ENCODE measurements at regions not wholly inside any gene's neighbourhood (a gene's known extent, or its start where the extent isn't known, plus 50 kb on each side); places are given as distances from the start of the nearest gene placed in this dataset.
"Not testable (repeated sequence)": the region's sequence is repeated elsewhere in the genome, so short reads cannot be mapped to it uniquely, and the experiment has no call there.

- H4K5ac ChIP-seq (ENCODE audit: insufficient read length, low read depth, low read length); H4K91ac ChIP-seq (replicated peaks; ENCODE audit: insufficient read length, low read length); H4K8ac ChIP-seq (ENCODE audit: extremely low read depth, insufficient read depth, low read length); H3K27me3 ChIP-seq (replicated peaks in 1 of 4; ENCODE audit: control insufficient read depth in 3 of 4, extremely low read depth in 1 of 4, insufficient read depth in 3 of 4, low read length in 3 of 4); H4K20me1 ChIP-seq (replicated peaks in 1 of 2; ENCODE audit: control insufficient read depth in 1 of 2, insufficient read depth in 2 of 2, low read length in 2 of 2); H2BK120ac ChIP-seq (replicated peaks; ENCODE audit: low read depth, low read length); CTCF ChIA-PET (ENCODE audit: partially characterized antibody); H3K56ac ChIP-seq (replicated peaks; ENCODE audit: insufficient read length, low read depth, low read length); H2BK20ac ChIP-seq (ENCODE audit: low read length); DNase-seq (ENCODE audit: low read depth in 1 of 2, low spot score in 2 of 2); H3K9me3 ChIP-seq (ENCODE audit: insufficient read depth in 2 of 2, low read depth in 1 of 2, low read length in 1 of 2); H3K36me3 ChIP-seq (ENCODE audit: control insufficient read depth in 2 of 4, insufficient read depth in 4 of 4, low read length in 3 of 4); H2BK5ac ChIP-seq (ENCODE audit: low read depth, low read length); H3K23me2 ChIP-seq (ENCODE audit: low read depth, low read length); H3K27ac ChIP-seq (ENCODE audit: low read depth, low read length); H2BK15ac ChIP-seq (ENCODE audit: low read length); H3K4me1 ChIP-seq (replicated peaks in 1 of 4; ENCODE audit: control insufficient read depth in 3 of 4, insufficient read depth in 4 of 4, low read length in 3 of 4); H3K9ac ChIP-seq (replicated peaks in 1 of 4; ENCODE audit: extremely low read depth in 1 of 4, low read depth in 3 of 4, low read length in 3 of 4); H3K4ac ChIP-seq (replicated peaks; ENCODE audit: insufficient read length, low read depth, low read length); H3K79me2 ChIP-seq (ENCODE audit: control insufficient read depth in 1 of 2, insufficient read depth in 2 of 2, low read length in 2 of 2); H3K23ac ChIP-seq (ENCODE audit: insufficient read length); H2BK12ac ChIP-seq (ENCODE audit: low read depth, low read length); H3K14ac ChIP-seq (ENCODE audit: insufficient read length); H3K79me1 ChIP-seq (ENCODE audit: low read depth, low read length); H3K18ac ChIP-seq (ENCODE audit: extremely low read depth, low read length); H2AK5ac ChIP-seq (ENCODE audit: low read depth, low read length); FAIRE-seq: not testable (repeated sequence)
- peak; percentile 67; the same call in 1 of the 2 replicates for TF ChIP-seq YY1 (IDR thresholded peaks at IDR 0.05; ENCODE audit: low read depth, low read length)
- peak; percentile 25 for TF ChIP-seq ASH2L (IDR thresholded peaks at IDR 0.05; ENCODE audit: low read length)
- POLR2A ChIA-PET (ENCODE audit: partially characterized antibody): interaction anchor here (0.6 kb wide), 1 partner anchor 29 kb away, joined by 3 read pairs; no protein-coding TSS in a partner anchor
- Histone ChIP-seq H3K4me3 (ENCODE audit: extremely low read depth in 1 of 4, insufficient read depth in 2 of 4, low read depth in 3 of 4, low read length in 4 of 4) (peak overlapping the region in 1 of 4 experiments; percentile 6; a peak in 1 of 8 replicates), H3K4me2 (ENCODE audit: insufficient read depth in 1 of 2, low read depth in 2 of 2, low read length in 2 of 2) (peak overlapping the region in 1 of 2 experiments; percentile 42; a peak in 3 of 4 replicates), H2AFZ (ENCODE audit: low read length) (0 out of 2 replicates have a peak overlapping the region, but pooled peaks have one; percentile 76)
- 89% methylated on average over 22 of the region's 22 CpGs; no CpG with 5 or more reads in 1 of the 2 experiments for WGBS, 2 experiments (ENCODE audit: extremely low coverage in 1 of 2, insufficient coverage in 1 of 2, insufficient read length in 1 of 2, insufficient replicate concordance in 2 of 2, low coverage in 1 of 2, low lambda C conversion rate in 2 of 2, missing lambda C conversion rate in 1 of 2)
These were observed 336.5 kb downstream of the CETN3 start for GRCh38 chr5:90073026-90073570.
